ENCODE measurements at regions not wholly inside any gene's neighbourhood (a gene's known extent, or its start where the extent isn't known, plus 50 kb on each side); places are given as distances from the start of the nearest gene placed in this dataset.
A peak's percentile ranks its signal among the peaks of the same experiment; 100 is the strongest.

GRCh38 chr10:10207538-10207937, 810.1 kb upstream of the CELF2 start:
- no peak for DNase-seq (ENCODE audit: low read depth)
- H3K4me3 ChIP-seq (ENCODE audit: low read depth, low read length) = no peak overlapping the region
- TF ChIP-seq CTCF (IDR thresholded peaks at IDR 0.05; ENCODE audit: insufficient read depth, low read depth, low read length) = no peak

GRCh38 chr10:10208196-10208595, 809.5 kb upstream of the CELF2 start:
- no peak overlapping the region for H3K4me3 ChIP-seq (ENCODE audit: low read depth, low read length)
- no peak for TF ChIP-seq CTCF (IDR thresholded peaks at IDR 0.05; ENCODE audit: insufficient read depth, low read depth, low read length)
- DNase-seq (ENCODE audit: low read depth) = peak; percentile 56

GRCh38 chr10:10209167-10209566, 808.5 kb upstream of the CELF2 start:
- TF ChIP-seq CTCF (IDR thresholded peaks at IDR 0.05; ENCODE audit: insufficient read depth, low read depth, low read length) = no peak
- DNase-seq (ENCODE audit: low read depth) = peak; percentile 81
- no peak overlapping the region for H3K4me3 ChIP-seq (ENCODE audit: low read depth, low read length)

- H3K4me3 ChIP-seq (ENCODE audit: low read depth, low read length) = no peak overlapping the region
- no peak for DNase-seq (ENCODE audit: low read depth)
- no peak for TF ChIP-seq CTCF (IDR thresholded peaks at IDR 0.05; ENCODE audit: insufficient read depth, low read depth, low read length)
Measured at GRCh38 chr10:10211409-10211808, 806.3 kb upstream of the CELF2 start.

GRCh38 chr10:10213237-10213636, 804.4 kb upstream of the CELF2 start:
- no peak overlapping the region for H3K4me3 ChIP-seq (ENCODE audit: low read depth, low read length)
- no peak for TF ChIP-seq CTCF (IDR thresholded peaks at IDR 0.05; ENCODE audit: insufficient read depth, low read depth, low read length)
- no peak for DNase-seq (ENCODE audit: low read depth)

- no peak for TF ChIP-seq CTCF (IDR thresholded peaks at IDR 0.05; ENCODE audit: insufficient read depth, low read depth, low read length)
- no peak overlapping the region for H3K4me3 ChIP-seq (ENCODE audit: low read depth, low read length)
- peak; percentile 55 for DNase-seq (ENCODE audit: low read depth)
Measured at GRCh38 chr10:10222304-10222841, 795.3 kb upstream of the CELF2 start.

- no peak for DNase-seq (ENCODE audit: low read depth)
- no peak for TF ChIP-seq CTCF (IDR thresholded peaks at IDR 0.05; ENCODE audit: insufficient read depth, low read depth, low read length)
- no peak overlapping the region for H3K4me3 ChIP-seq (ENCODE audit: low read depth, low read length)
Measured at GRCh38 chr10:10223131-10223530, 794.5 kb upstream of the CELF2 start.
